Hippocampal formation (tissue), 2 donors: ENCODE measurements at regions not wholly inside any gene's neighbourhood (a gene's known extent, or its start where the extent isn't known, plus 50 kb on each side); places are given as distances from the start of the nearest gene placed in this dataset.

Experiments
- DNase-seq, 2 donors: peaks; one replicate each; lab custom pipeline; 2025; lab: John Stamatoyannopoulos, UW

- no peak for DNase-seq
These were observed 291.6 kb upstream of the FAM98A start for GRCh38 chr2:33890686-33891085.

- no peak for DNase-seq
These were observed 278.4 kb upstream of the FAM98A start for GRCh38 chr2:33877348-33878016.

GRCh38 chr2:33873076-33873605 is 274.0 kb upstream of the FAM98A start:
- DNase-seq = no peak

GRCh38 chr2:33859811-33860461 is 260.8 kb upstream of the FAM98A start:
- DNase-seq = no peak

GRCh38 chr2:33859176-33859575 is 260.1 kb upstream of the FAM98A start:
- DNase-seq = no peak

- no peak for DNase-seq
These were observed 249.4 kb upstream of the FAM98A start for GRCh38 chr2:33848486-33848885.

- DNase-seq = no peak
These were observed 240.7 kb upstream of the FAM98A start for GRCh38 chr2:33839791-33840190.

- no peak for DNase-seq
These were observed 237.5 kb upstream of the FAM98A start for GRCh38 chr2:33836628-33837027.

GRCh38 chr2:33835911-33836310 is 236.8 kb upstream of the FAM98A start:
- no peak for DNase-seq

- DNase-seq = no peak
These were observed 223.9 kb upstream of the FAM98A start for GRCh38 chr2:33822964-33823363.

GRCh38 chr2:33812707-33813106 is 213.6 kb upstream of the FAM98A start:
- no peak for DNase-seq

GRCh38 chr2:33810046-33810835 is 211.1 kb upstream of the FAM98A start:
- no peak for DNase-seq

- DNase-seq = no peak
These were observed 206.9 kb upstream of the FAM98A start for GRCh38 chr2:33806041-33806440.

- DNase-seq = no peak
These were observed 205.1 kb upstream of the FAM98A start for GRCh38 chr2:33804155-33804554.

GRCh38 chr2:33796511-33796910 is 197.4 kb upstream of the FAM98A start:
- DNase-seq = no peak

- DNase-seq = no peak
These were observed 192.5 kb upstream of the FAM98A start for GRCh38 chr2:33791625-33792024.

- no peak for DNase-seq
These were observed 188.9 kb upstream of the FAM98A start for GRCh38 chr2:33788044-33788443.

GRCh38 chr2:33786881-33787280 is 187.8 kb upstream of the FAM98A start:
- no peak for DNase-seq

GRCh38 chr2:33785201-33786106 is 186.4 kb upstream of the FAM98A start:
- DNase-seq = no peak

- DNase-seq = no peak
These were observed 185.4 kb upstream of the FAM98A start for GRCh38 chr2:33784488-33784887.

- no peak for DNase-seq
These were observed 183.5 kb upstream of the FAM98A start for GRCh38 chr2:33782395-33783230.
